Stomach (tissue), 8 donors: ENCODE measurements at regions not wholly inside any gene's neighbourhood (a gene's known extent, or its start where the extent isn't known, plus 50 kb on each side); places are given as distances from the start of the nearest gene placed in this dataset.

Experiments
- DNase-seq, 2 donors: peaks; one replicate each; pipeline versions ENCODE4 v3.0.0 to v3.0.0-alpha.2; 2013 to 2019
- H3K27ac ChIP-seq, 5 donors: fragments of 200-600 bp in 4 of 5; sonication (generic) in 4 of 5; one replicate each; pipeline ENCODE4 v1.5.1; 2013 to 2019; ENCODE audit warnings: mild to moderate bottlenecking in 1 of 5, moderate library complexity in 1 of 5
- H3K27me3 ChIP-seq, 3 donors: fragments of 200-600 bp; sonication (generic); one replicate each; pipeline ENCODE4 v1.5.1; 2017 to 2019; ENCODE audit warnings: mixed run types in 1 of 3
- H3K36me3 ChIP-seq, 4 donors: fragments of 200-600 bp; sonication (generic); 1 replicate in 3 of 4; 2 replicates in 1 of 4; pipeline ENCODE4 v1.5.1; 2016 to 2019
- H3K4me1 ChIP-seq, 4 donors: fragments of 200-600 bp; sonication (generic); one replicate each; pipeline ENCODE4 v1.5.1; 2016 to 2019
- H3K4me3 ChIP-seq, 4 donors: fragments of 200-600 bp; sonication (generic) in 3 of 4; one replicate each; pipeline ENCODE4 v1.5.1; 2016 to 2019; ENCODE audit warnings: mild to moderate bottlenecking in 1 of 4
- H3K9me3 ChIP-seq, 4 donors: fragments of 200-600 bp; sonication (generic); one replicate each; pipeline ENCODE4 v1.5.1; 2016 to 2019
- CTCF ChIP-seq, 7 experiments: fragments of 450-650 bp in 4 of 7; fragments of 200-600 bp in 3 of 7; sonication (generic) in 3 of 7; IDR thresholded peaks; one replicate each; pipeline ENCODE4 v1.5.1; 2016 to 2019; ENCODE audit warnings: antibody characterized with exemption in 7 of 7, control low read depth in 2 of 7, mild to moderate bottlenecking in 1 of 7
- EP300 ChIP-seq: sonication (generic); formaldehyde crosslinking; IDR thresholded peaks from one replicate; pipeline ENCODE4 v1.6.1; 2017; ENCODE audit warnings: antibody characterized with exemption
- POLR2A ChIP-seq, 4 donors: fragments of 450-650 bp; IDR thresholded peaks; one replicate each; pipeline ENCODE4 v1.6.1; 2016; ENCODE audit warnings: antibody characterized with exemption in 4 of 4, control low read depth in 2 of 4, mild to moderate bottlenecking in 1 of 4, moderate library complexity in 1 of 4
- POLR2AphosphoS5 ChIP-seq, 3 donors: sonication (generic); formaldehyde crosslinking; IDR thresholded peaks; one replicate each; pipeline ENCODE4 v1.6.1; 2016; ENCODE audit warnings: antibody characterized with exemption in 3 of 3
- WGBS, 5 donors: extraction: QIAGEN DNeasy Blood & Tissue Kit in 3 of 5; methylation state at CpG; one replicate each; pipeline versions ENCODE4 v1.1.5 to v1.1.7; 2013 to 2018; 5-methylcytosine and 5-hydroxymethylcytosine counted together
- intact Hi-C: fragments of 100-400 bp; cut with DNase I; formaldehyde crosslinking; loops from one replicate; pipeline ENCODE4 v1.15.1; 2023; ENCODE audit warnings: low total_unique reads
- donor health status: healthy with polysubstance abuse.
- donor health status: Bipolar disorder and iron deficiency.
- donor health status: healthy.

- peaks cover 0 to 5% (median 0%) of the 10 kb centered on the region in 4 donors for H3K4me1 ChIP-seq
- 83 to 93% (median 90%) methylated on average over 2 to 4 of the region's 4 CpGs for WGBS, 5 donors
- H3K4me3 ChIP-seq: no peak overlapping the region
- no peaks in the 10 kb centered on the region for H3K36me3 ChIP-seq
- H3K27ac ChIP-seq: no peak overlapping the region
- H3K27me3 ChIP-seq: no peaks in the 10 kb centered on the region
- TF ChIP-seq POLR2A (IDR thresholded peaks at IDR 0.05): no peak
- TF ChIP-seq EP300: no peak
- no peak for TF ChIP-seq CTCF (IDR thresholded peaks at IDR 0.05)
- TF ChIP-seq POLR2AphosphoS5 (IDR thresholded peaks at IDR 0.05): no peak
- no peak for DNase-seq
- intact Hi-C loops: no loop called here
- no peaks in the 10 kb centered on the region for H3K9me3 ChIP-seq
Observed at GRCh38 chr10:8214587-8214986, 160.1 kb downstream of the GATA3 start.

- H3K27me3 ChIP-seq: no peaks in the 10 kb centered on the region
- H3K27ac ChIP-seq: no peak overlapping the region
- intact Hi-C loops: no loop called here
- no peaks in the 10 kb centered on the region for H3K9me3 ChIP-seq
- TF ChIP-seq EP300: no peak
- no peak for TF ChIP-seq POLR2AphosphoS5 (IDR thresholded peaks at IDR 0.05)
- TF ChIP-seq CTCF (IDR thresholded peaks at IDR 0.05): no peak
- no peak for TF ChIP-seq POLR2A (IDR thresholded peaks at IDR 0.05)
- DNase-seq: no peak
- peaks cover 0 to 5% (median 0%) of the 10 kb centered on the region in 4 donors for H3K4me1 ChIP-seq
- no peak overlapping the region for H3K4me3 ChIP-seq
- no peaks in the 10 kb centered on the region for H3K36me3 ChIP-seq
Observed at GRCh38 chr10:8216893-8217292, 162.4 kb downstream of the GATA3 start.

GRCh38 chr10:8221451-8221850, 167.0 kb downstream of the GATA3 start:
- no peak overlapping the region for H3K27ac ChIP-seq
- no peaks in the 10 kb centered on the region for H3K27me3 ChIP-seq
- intact Hi-C loops: no loop called here
- DNase-seq: peak; percentile 33 to 52
- no peaks in the 10 kb centered on the region for H3K4me1 ChIP-seq
- no peaks in the 10 kb centered on the region for H3K9me3 ChIP-seq
- H3K36me3 ChIP-seq: no peaks in the 10 kb centered on the region
- WGBS, 5 donors: 35 to 44% (median 36%) methylated on average over 6 of the region's 6 CpGs
- no peak overlapping the region for H3K4me3 ChIP-seq
- TF ChIP-seq CTCF (IDR thresholded peaks at IDR 0.05) (no peak), EP300 (no peak), POLR2A (IDR thresholded peaks at IDR 0.05) (no peak), POLR2AphosphoS5 (IDR thresholded peaks at IDR 0.05) (no peak)

- 66 to 93% (median 81%) methylated on average over 5 of the region's 5 CpGs for WGBS, 5 donors
- DNase-seq: no peak
- intact Hi-C loops: no loop called here
Observed at GRCh38 chr10:8224591-8224990, 170.1 kb downstream of the GATA3 start.

More at GRCh38 chr10:8224591-8224990, 170.1 kb downstream of the GATA3 start:
- Histone ChIP-seq H3K4me3 (no peak overlapping the region), H3K27me3 (no peaks in the 10 kb centered on the region), H3K36me3 (no peaks in the 10 kb centered on the region), H3K27ac (no peak overlapping the region), H3K9me3 (no peaks in the 10 kb centered on the region), H3K4me1 (no peaks in the 10 kb centered on the region)
- no peak for TF ChIP-seq EP300
- no peak for TF ChIP-seq CTCF (IDR thresholded peaks at IDR 0.05)
- TF ChIP-seq POLR2AphosphoS5 (IDR thresholded peaks at IDR 0.05): no peak
- no peak for TF ChIP-seq POLR2A (IDR thresholded peaks at IDR 0.05)
